Neural cell (in vitro differentiated cells): ENCODE measurements at regions not wholly inside any gene's neighbourhood (a gene's known extent, or its start where the extent isn't known, plus 50 kb on each side); places are given as distances from the start of the nearest gene placed in this dataset.

Source experiments
- H2AFZ ChIP-seq: fragments of 200-600, 300-800 bp; sonication (generic), shearing (Covaris generic); 2 replicates; pipeline ENCODE4 v1.6.0; 2014; ENCODE audit warnings: low read depth, mild to moderate bottlenecking, antibody characterized with exemption, low read length, moderate library complexity
- H3F3A ChIP-seq: fragments of 200-600 bp; shearing (Covaris generic); 2 replicates; pipeline ENCODE4 v1.6.1; 2016; ENCODE audit warnings: mild to moderate bottlenecking, moderate library complexity, mixed read lengths, antibody characterized with exemption, low read length; ENCODE audit not compliant: insufficient read depth, poor library complexity, severe bottlenecking
- H3K27ac ChIP-seq: fragments of 200-600, 300-800 bp; sonication (generic), shearing (Covaris generic); 2 replicates; pipeline ENCODE4 v1.5.1; 2014; ENCODE audit warnings: mild to moderate bottlenecking, low read length, moderate library complexity
- H3K27me3 ChIP-seq: fragments of 300-800, 200-600 bp; sonication (generic), shearing (Covaris generic); 2 replicates; pipeline ENCODE4 v1.6.0; 2014; ENCODE audit warnings: mild to moderate bottlenecking, low read depth, low read length, moderate library complexity; ENCODE audit not compliant: insufficient read depth
- H3K36me3 ChIP-seq: fragments of 300-800, 200-600 bp; sonication (generic), shearing (Covaris generic); 2 replicates; pipeline ENCODE4 v1.5.1; 2014; ENCODE audit warnings: mild to moderate bottlenecking, antibody characterized with exemption, low read length, moderate library complexity; ENCODE audit not compliant: insufficient read depth
- H3K4me2 ChIP-seq: fragments of 300-800, 200-600 bp; sonication (generic), shearing (Covaris generic); 2 replicates; pipeline ENCODE4 v1.6.0; 2014; ENCODE audit warnings: mild to moderate bottlenecking, low read length
- H3K4me3 ChIP-seq: fragments of 300-800, 200-600 bp; sonication (generic), shearing (Covaris generic); 2 replicates; pipeline ENCODE4 v1.5.1; 2014; ENCODE audit warnings: mild to moderate bottlenecking, low read length, moderate library complexity
- H3K79me2 ChIP-seq: fragments of 200-600 bp; shearing (Covaris generic); replicated peaks from 2 replicates; pipeline ENCODE4 v1.6.0; 2014; ENCODE audit warnings: mild to moderate bottlenecking, low read length, moderate library complexity; ENCODE audit not compliant: insufficient read depth
- H3K9ac ChIP-seq: fragments of 300-800, 200-600 bp; sonication (generic), shearing (Covaris generic); 2 replicates; pipeline ENCODE4 v1.6.1; 2016; ENCODE audit warnings: mild to moderate bottlenecking, low read length, mixed read lengths
- H3K9me2 ChIP-seq: fragments of 200-600 bp; shearing (Covaris generic); 2 replicates; pipeline ENCODE4 v1.6.1; 2016; ENCODE audit warnings: mild to moderate bottlenecking, low read length, mixed read lengths; ENCODE audit not compliant: insufficient read depth
- H3K9me3 ChIP-seq: fragments of 200-600, 300-800 bp; sonication (generic), shearing (Covaris generic); 2 replicates; pipeline ENCODE4 v1.6.1; 2016; ENCODE audit warnings: mild to moderate bottlenecking, mixed run types, low read length, moderate library complexity, mixed read lengths
- H4K20me1 ChIP-seq: fragments of 200-600 bp; shearing (Covaris generic); 2 replicates; pipeline ENCODE4 v1.6.1; 2016; ENCODE audit warnings: mild to moderate bottlenecking, mixed run types; ENCODE audit not compliant: insufficient read depth
- CTCF ChIP-seq: fragments of 450-650 bp; IDR thresholded peaks from 2 replicates; pipeline ENCODE4 v1.5.1; 2014; ENCODE audit warnings: antibody characterized with exemption, mild to moderate bottlenecking, moderate library complexity; ENCODE audit not compliant: poor library complexity, severe bottlenecking
- EP300 ChIP-seq: fragments of 450-650 bp; conservative IDR thresholded peaks from 2 replicates; pipeline ENCODE4 v1.6.1; 2014; ENCODE audit warnings: antibody characterized with exemption, mild to moderate bottlenecking, moderate library complexity; ENCODE audit not compliant: poor library complexity, severe bottlenecking
- EZH2 ChIP-seq: fragments of 200-600, 300-800 bp; shearing (Covaris generic), sonication (generic); IDR thresholded peaks from 2 replicates; pipeline ENCODE4 v1.6.1; 2014; ENCODE audit warnings: antibody characterized with exemption, low read length, borderline replicate concordance, mild to moderate bottlenecking; ENCODE audit not compliant: insufficient read depth, poor library complexity, severe bottlenecking
- MXI1 ChIP-seq: fragments of 450-650 bp; conservative IDR thresholded peaks from 2 replicates; pipeline ENCODE4 v1.6.1; 2014; ENCODE audit warnings: antibody characterized with exemption, mild to moderate bottlenecking; ENCODE audit not compliant: poor library complexity, severe bottlenecking
- POLR2AphosphoS5 ChIP-seq: IDR thresholded peaks from 2 replicates; pipeline ENCODE4 v1.6.1; 2012
- RAD21 ChIP-seq: fragments of 450-650 bp; conservative IDR thresholded peaks from 2 replicates; pipeline ENCODE4 v1.6.1; 2014; ENCODE audit warnings: antibody characterized with exemption, mild to moderate bottlenecking, moderate library complexity
- SMC3 ChIP-seq: fragments of 450-650 bp; conservative IDR thresholded peaks from 2 replicates; pipeline ENCODE4 v1.6.1; 2014; ENCODE audit warnings: antibody characterized with exemption, mild to moderate bottlenecking, moderate library complexity; ENCODE audit not compliant: poor library complexity
- TAF1 ChIP-seq: IDR thresholded peaks from 2 replicates; pipeline ENCODE4 v1.6.1; 2012; ENCODE audit warnings: low read depth
- TF ChIP-seq, protein P1 (sequence below): IDR thresholded peaks from 2 replicates; pipeline ENCODE4 v1.6.1; 2012; ENCODE audit warnings: borderline replicate concordance

DNA sequence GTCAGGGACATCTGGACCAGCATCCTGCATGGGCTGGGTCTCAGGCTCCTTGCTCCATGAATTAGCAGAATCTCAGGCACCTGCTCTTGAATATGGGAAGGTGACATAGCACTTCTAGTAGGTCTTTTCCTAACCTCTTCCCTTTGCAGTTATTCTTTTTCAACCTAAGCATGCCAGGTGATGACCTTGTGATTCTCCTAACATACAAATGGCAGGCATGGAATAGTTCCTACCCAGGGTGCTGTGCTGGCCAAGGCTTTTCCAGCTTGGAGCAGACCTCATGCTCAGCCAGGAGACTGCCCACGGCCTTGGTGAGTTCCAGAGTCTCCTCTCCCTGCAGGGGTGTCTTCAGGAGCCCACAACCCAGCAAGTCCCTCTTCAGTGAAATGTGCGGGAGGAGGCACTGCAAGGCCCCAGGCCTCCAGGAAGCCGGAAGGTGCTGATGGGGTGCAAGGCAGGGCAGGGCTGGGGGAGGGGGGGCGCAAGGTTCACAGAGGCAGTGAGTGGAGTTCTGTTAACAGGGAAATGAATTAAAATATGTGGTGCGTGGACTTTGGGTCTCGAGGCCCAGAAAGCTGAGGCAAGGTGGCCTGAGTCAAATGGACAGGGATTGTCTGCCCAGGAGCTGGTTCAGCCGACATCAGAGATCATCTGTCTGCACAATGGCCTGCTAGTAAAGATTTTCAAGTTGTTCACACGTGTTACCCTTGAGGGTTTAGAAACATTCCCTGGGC lies 75.9 kb upstream of the SEPTIN5 start:
- no peak for TF ChIP-seq TAF1
- TF ChIP-seq, protein P1, sequence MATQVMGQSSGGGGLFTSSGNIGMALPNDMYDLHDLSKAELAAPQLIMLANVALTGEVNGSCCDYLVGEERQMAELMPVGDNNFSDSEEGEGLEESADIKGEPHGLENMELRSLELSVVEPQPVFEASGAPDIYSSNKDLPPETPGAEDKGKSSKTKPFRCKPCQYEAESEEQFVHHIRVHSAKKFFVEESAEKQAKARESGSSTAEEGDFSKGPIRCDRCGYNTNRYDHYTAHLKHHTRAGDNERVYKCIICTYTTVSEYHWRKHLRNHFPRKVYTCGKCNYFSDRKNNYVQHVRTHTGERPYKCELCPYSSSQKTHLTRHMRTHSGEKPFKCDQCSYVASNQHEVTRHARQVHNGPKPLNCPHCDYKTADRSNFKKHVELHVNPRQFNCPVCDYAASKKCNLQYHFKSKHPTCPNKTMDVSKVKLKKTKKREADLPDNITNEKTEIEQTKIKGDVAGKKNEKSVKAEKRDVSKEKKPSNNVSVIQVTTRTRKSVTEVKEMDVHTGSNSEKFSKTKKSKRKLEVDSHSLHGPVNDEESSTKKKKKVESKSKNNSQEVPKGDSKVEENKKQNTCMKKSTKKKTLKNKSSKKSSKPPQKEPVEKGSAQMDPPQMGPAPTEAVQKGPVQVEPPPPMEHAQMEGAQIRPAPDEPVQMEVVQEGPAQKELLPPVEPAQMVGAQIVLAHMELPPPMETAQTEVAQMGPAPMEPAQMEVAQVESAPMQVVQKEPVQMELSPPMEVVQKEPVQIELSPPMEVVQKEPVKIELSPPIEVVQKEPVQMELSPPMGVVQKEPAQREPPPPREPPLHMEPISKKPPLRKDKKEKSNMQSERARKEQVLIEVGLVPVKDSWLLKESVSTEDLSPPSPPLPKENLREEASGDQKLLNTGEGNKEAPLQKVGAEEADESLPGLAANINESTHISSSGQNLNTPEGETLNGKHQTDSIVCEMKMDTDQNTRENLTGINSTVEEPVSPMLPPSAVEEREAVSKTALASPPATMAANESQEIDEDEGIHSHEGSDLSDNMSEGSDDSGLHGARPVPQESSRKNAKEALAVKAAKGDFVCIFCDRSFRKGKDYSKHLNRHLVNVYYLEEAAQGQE: no peak
- TF ChIP-seq EZH2: no peak
- TF ChIP-seq RAD21: no peak
- no peak for TF ChIP-seq EP300
- TF ChIP-seq MXI1: no peak
- no peak for TF ChIP-seq POLR2AphosphoS5
- TF ChIP-seq SMC3: no peak
- TF ChIP-seq CTCF: no peak
- no peaks in the 10 kb centered on the region for H3K36me3 ChIP-seq
- H3K4me2 ChIP-seq: no peak overlapping the region
- H4K20me1 ChIP-seq: no peaks in the 10 kb centered on the region
- H3K9me3 ChIP-seq: no peaks in the 10 kb centered on the region
- no peaks in the 10 kb centered on the region for H3K9me2 ChIP-seq
- H3K27me3 ChIP-seq: no peaks in the 10 kb centered on the region
- no peaks in the 10 kb centered on the region for H3F3A ChIP-seq
- H3K27ac ChIP-seq: no peak overlapping the region
- no peak overlapping the region for H2AFZ ChIP-seq
- H3K4me3 ChIP-seq: no peak overlapping the region
- H3K9ac ChIP-seq: no peak overlapping the region
- no peaks in the 10 kb centered on the region for H3K79me2 ChIP-seq

DNA sequence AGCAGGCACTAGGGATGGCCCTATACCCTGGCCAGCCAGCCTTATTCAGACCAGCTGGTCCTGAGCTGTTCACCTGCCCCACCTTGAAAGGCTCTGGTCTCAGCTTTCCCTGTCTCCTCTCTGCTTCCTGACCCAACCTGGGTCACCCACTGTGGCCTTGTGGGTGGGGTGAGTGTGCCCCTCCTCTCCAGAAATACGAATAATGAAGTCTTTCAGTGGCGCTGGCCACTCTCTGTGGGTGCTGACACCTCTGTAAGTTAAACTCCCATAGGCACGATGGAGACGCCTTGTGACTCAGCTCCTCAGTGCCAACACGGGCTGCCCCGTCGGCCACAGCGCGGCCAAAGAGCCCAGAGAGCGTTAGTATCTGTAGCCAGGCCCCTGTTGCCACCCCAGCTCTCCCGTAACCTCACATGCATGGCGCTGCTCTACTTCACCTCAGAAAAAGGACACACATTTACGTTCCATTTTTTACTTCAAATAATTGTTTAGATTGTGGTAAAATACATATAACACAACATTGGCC lies 74.6 kb upstream of the SEPTIN5 start:
- no peak overlapping the region for H3K4me2 ChIP-seq
- no peaks in the 10 kb centered on the region for H3K79me2 ChIP-seq
- no peak overlapping the region for H3K4me3 ChIP-seq
- H3K27me3 ChIP-seq: no peaks in the 10 kb centered on the region
- H3K36me3 ChIP-seq: no peaks in the 10 kb centered on the region
- no peak overlapping the region for H3K27ac ChIP-seq
- no peaks in the 10 kb centered on the region for H3K9me2 ChIP-seq
- no peak overlapping the region for H3K9ac ChIP-seq
- no peak for TF ChIP-seq SMC3
- no peak for TF ChIP-seq TAF1
- TF ChIP-seq POLR2AphosphoS5: no peak
- TF ChIP-seq CTCF: no peak
- TF ChIP-seq MXI1: no peak
- no peak for TF ChIP-seq EZH2
- TF ChIP-seq, protein P1: no peak
- TF ChIP-seq RAD21: no peak
- TF ChIP-seq EP300: no peak
- no peaks in the 10 kb centered on the region for H4K20me1 ChIP-seq
- H3K9me3 ChIP-seq: no peaks in the 10 kb centered on the region
- no peaks in the 10 kb centered on the region for H3F3A ChIP-seq
- H2AFZ ChIP-seq: no peak overlapping the region
